ENCODE measurements at regions not wholly inside any gene's neighbourhood (a gene's known extent, or its start where the extent isn't known, plus 50 kb on each side); places are given as distances from the start of the nearest gene placed in this dataset.

DNA sequence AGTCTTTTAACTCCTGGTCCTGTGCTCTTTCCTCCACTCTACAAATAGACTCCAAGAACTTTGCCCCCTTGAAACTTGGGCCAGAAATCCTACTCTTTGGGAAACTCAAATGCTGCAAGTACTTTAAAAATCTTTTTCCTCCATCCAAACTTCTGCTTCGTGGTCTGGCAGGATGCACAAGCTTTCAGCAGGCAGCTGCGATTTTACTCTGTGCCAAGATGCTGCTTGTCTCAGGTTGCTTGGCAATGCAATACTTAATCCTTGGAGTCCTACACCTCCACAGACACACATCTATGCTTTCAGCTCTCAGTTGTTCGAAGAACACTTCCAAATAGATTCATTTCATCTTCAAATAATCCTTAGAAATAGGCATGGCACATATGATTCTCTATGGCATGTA, 435.3 kb upstream of the USP24 start:
- DNase-seq (ENCODE audit: low read depth in 1 of 2, low spot score in 1 of 2), result no peak

DNA sequence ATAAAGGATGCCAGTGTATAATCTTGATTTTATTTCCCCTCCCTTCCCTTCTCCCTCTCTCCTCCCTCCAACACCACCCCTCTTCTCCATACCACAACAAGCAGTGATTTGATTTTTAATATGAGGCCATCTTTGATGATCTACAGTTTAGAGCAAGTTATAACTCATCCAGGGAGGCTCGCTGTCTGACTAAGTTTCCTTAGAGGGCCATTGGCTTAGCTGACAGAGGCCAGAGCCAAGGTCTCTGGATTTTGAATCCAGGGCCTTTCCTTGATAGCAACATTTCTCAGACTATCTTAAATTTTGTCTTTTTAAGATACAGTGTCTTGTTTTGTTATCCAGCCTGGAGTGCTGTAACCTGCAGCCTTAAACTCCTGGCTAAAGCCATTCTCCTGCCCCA, 431.0 kb upstream of the USP24 start:
- no peak for DNase-seq (ENCODE audit: low read depth in 1 of 2, low spot score in 1 of 2)

DNA sequence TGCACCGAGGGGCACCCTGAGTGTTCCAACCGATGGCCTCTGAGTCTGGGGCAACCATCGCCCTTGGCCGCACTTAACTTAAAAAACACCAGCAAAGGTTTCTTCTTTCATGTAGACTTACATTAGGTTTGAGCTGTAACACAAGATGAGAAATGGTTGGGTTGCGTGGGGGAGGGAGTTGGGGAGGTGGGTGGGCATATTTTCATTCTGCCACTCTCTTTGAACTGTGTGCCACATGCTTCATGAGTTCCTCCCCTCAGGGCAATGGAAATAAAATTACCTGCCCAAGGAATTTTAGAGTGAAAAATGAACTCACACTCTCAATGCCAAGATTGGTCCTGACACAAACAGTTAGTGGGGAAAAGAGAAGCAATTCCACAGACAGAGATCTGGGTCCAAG, 430.1 kb upstream of the USP24 start:
- DNase-seq (ENCODE audit: low read depth in 1 of 2, low spot score in 1 of 2), result no peak

- no peak for DNase-seq (ENCODE audit: low read depth in 1 of 2, low spot score in 1 of 2)
Observed at GRCh38 chr1:55641947-55642346, 426.8 kb upstream of the USP24 start.

DNA sequence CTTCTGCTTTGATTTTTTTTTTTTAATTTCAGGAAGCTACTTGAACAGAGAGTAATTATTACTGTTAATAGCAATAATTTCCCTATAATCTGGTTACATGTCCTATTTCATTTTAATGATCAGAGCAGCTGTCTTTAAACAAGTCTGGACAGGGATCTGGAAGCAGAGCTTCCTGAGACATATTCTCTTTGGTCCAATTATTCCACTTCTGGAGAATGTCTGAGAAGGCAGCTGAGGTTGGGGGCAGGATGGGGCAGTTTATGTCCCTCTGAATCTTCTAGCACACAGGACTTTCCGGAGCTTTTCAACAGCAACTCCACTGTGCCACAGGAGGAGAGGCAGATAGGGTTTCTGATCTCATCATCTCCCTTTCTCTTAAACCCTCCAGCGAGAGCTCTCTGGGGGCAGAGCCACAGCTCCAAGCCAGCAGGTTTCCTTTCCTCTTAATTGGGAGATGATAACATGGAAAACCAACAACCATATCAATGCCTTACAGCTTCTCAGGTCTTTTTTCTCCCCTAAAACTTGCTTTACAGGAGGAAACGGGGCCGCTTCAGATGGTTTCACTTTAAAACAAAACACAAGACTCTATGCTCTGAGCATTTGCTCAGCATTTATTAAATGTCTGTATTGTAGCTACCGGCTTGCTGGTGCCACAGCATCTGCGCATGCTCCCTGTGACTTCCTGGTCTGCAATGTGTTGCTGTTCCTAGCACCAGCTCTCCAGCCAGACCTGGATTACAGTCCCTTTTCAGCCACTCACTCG, 425.7 kb upstream of the USP24 start:
- DNase-seq (ENCODE audit: low read depth in 1 of 2, low spot score in 1 of 2), result no peak

DNA sequence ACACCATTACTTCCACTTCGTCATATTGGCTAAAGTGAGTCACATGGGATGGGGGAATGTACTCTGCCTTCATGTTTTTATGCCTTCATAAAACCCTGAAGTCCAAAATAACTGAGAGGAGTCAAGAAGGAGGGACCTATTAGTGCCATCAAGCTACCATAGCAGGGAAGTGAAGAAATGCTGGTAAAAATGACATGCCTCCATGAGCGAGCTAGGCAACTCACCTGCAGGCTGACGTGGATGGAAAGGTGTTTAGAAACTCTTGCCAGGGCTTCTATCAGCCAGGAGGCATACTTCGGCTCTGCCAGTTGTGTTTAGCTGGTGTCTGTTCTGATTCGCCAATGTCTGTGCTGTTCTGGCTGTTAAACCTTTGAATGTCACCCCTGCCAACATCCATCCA, 424.4 kb upstream of the USP24 start:
- no peak for DNase-seq (ENCODE audit: low read depth in 1 of 2, low spot score in 1 of 2)

GRCh38 chr1:55639051-55639450, 423.9 kb upstream of the USP24 start:
- DNase-seq (ENCODE audit: low read depth in 1 of 2, low spot score in 1 of 2), result no peak

GRCh38 chr1:55636696-55637095, 421.5 kb upstream of the USP24 start:
- DNase-seq (ENCODE audit: low read depth in 1 of 2, low spot score in 1 of 2), result no peak

DNA sequence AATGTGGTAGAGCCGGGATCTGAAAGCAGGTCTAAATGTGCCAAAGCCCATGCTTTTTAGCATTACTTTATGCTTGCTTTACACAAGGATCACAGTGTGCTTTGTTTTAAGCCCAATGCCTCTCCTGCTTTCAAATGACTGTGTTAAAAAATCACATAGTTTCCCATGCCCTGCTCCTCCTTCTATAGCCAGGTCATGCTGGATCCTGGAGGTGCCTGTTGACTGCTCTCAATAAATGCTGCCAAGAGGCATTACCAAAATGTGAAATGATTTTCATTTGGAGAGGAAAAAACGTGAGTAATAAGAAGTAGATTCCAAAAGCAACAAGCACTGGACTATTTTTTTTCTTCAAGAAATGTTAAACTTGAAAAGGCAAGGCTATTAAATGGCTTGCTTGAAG, 420.7 kb upstream of the USP24 start:
- no peak for DNase-seq (ENCODE audit: low read depth in 1 of 2, low spot score in 1 of 2)

- DNase-seq (ENCODE audit: low read depth in 1 of 2, low spot score in 1 of 2), result no peak
Observed at GRCh38 chr1:55634516-55634915, 419.4 kb upstream of the USP24 start.

GRCh38 chr1:55632906-55633305, 417.7 kb upstream of the USP24 start:
- DNase-seq (ENCODE audit: low read depth in 1 of 2, low spot score in 1 of 2), result no peak

DNA sequence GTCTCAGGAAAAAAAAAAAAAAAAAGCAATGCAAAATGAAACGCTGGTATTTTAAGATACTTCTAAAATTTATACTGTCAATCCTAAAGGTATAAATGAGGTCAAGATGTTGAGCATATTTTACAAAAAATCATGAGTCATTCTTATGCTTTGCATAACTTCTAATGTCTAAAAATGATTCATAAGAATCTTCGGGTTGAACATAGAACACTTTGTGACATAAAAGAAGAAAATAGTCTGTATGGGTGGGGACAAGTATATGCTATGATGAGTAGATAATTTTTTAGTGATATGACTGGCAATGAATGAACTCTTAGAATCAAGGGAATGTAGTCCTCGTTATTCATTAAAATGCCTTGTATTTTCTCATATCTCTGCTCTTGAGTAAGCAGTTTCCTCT, 416.9 kb upstream of the USP24 start:
- DNase-seq (ENCODE audit: low read depth in 1 of 2, low spot score in 1 of 2), result no peak

- DNase-seq (ENCODE audit: low read depth in 1 of 2, low spot score in 1 of 2), result no peak
Observed at GRCh38 chr1:55631509-55631908, 416.3 kb upstream of the USP24 start.

DNA sequence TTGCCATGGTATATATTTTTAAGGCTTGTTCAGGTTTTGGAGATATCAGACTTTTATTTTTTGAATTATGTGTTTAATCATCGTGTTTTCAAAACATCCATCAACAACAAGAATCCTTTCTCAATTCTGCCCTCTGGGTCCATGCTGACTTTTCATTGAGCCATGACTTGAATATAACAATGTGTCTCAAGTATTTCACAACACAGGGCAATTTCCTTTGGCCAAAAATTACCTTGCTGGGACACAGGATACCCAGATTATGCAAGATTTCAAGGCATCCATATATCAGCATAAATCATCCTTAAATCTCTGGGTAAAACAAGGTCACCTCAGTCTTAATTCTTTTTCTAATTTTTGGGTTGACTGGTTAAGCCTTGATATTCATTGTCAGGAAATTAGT, 411.2 kb upstream of the USP24 start:
- no peak for DNase-seq (ENCODE audit: low read depth in 1 of 2, low spot score in 1 of 2)

- DNase-seq (ENCODE audit: low read depth in 1 of 2, low spot score in 1 of 2), result no peak
Observed at GRCh38 chr1:55624766-55625165, 409.6 kb upstream of the USP24 start.

- no peak for DNase-seq (ENCODE audit: low read depth in 1 of 2, low spot score in 1 of 2)
Observed at GRCh38 chr1:55623311-55623710, 408.1 kb upstream of the USP24 start.

DNA sequence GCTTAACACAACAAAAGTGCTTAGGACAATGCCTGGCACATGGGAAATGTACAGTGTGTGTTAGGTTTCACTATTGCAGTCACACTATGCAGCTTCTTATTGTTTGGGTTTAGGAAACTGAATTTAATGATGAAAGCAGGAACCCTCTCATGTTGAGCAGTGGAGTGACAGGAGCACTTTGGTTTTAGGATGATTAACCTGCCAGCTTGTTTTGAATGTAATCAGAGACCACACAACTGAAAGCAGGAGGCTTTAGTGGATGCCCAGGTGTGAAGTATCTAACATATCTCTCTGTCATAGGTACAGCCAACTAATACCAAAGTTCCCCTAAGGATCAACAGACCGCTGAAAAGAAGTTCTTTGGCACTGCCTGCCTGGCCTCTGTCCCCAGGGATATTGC, 406.9 kb upstream of the USP24 start:
- DNase-seq (ENCODE audit: low read depth in 1 of 2, low spot score in 1 of 2), result no peak

GRCh38 chr1:55618199-55618598, 403.0 kb upstream of the USP24 start:
- no peak for DNase-seq (ENCODE audit: low read depth in 1 of 2, low spot score in 1 of 2)

- DNase-seq (ENCODE audit: low read depth in 1 of 2, low spot score in 1 of 2), result no peak
Observed at GRCh38 chr1:55617288-55617982, 402.3 kb upstream of the USP24 start.

DNA sequence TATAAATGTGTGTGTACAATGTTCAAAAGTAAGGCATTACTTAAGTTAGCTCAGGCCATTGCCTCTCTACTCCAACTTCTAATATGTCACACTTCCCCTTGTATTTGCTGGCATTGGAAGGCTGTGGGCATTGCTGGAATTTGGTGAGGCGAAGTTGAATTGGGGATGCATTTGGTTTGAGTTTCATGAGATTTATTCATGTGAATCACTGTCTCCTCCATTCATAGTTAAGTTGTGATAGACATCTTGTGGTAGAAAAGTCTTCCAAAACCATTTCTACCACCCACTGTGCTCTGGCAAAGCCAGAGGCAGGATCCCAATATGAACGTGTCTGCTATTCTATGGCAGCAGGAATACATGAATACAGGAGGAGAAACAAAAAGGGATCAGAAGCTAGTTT, 397.8 kb upstream of the USP24 start:
- no peak for DNase-seq (ENCODE audit: low read depth in 1 of 2, low spot score in 1 of 2)

- DNase-seq (ENCODE audit: low read depth in 1 of 2, low spot score in 1 of 2), result no peak
Observed at GRCh38 chr1:55611123-55611522, 396.0 kb upstream of the USP24 start.

GRCh38 chr1:55610203-55610602, 395.0 kb upstream of the USP24 start:
- DNase-seq (ENCODE audit: low read depth in 1 of 2, low spot score in 1 of 2), result no peak

GRCh38 chr1:55609630-55610029, 394.5 kb upstream of the USP24 start:
- DNase-seq (ENCODE audit: low read depth in 1 of 2, low spot score in 1 of 2), result no peak

Data from stimulated activated CD4-positive, alpha-beta T cell treated with anti-CD3 and anti-CD28 coated beads, Interleukin-15, amount 100 ng/mL, for 1 hour (primary cell).